ENCODE measurements at regions not wholly inside any gene's neighbourhood (a gene's known extent, or its start where the extent isn't known, plus 50 kb on each side); places are given as distances from the start of the nearest gene placed in this dataset.

- no peak overlapping the region for H3K27ac ChIP-seq (ENCODE audit: low read depth, low read length)
- H3K79me2 ChIP-seq (ENCODE audit: control insufficient read depth, low read length) = no peaks in the 10 kb centered on the region
- no peak overlapping the region for H3K4me2 ChIP-seq (ENCODE audit: low read length)
- H3K9me3 ChIP-seq (ENCODE audit: control insufficient read depth, insufficient read depth, low read length) = no peaks in the 10 kb centered on the region
- no peak overlapping the region for H3K4me3 ChIP-seq (ENCODE audit: low read length)
- no peaks in the 10 kb centered on the region for H3K36me3 ChIP-seq (ENCODE audit: control insufficient read depth, low read length)
- no peaks in the 10 kb centered on the region for H4K20me1 ChIP-seq (ENCODE audit: control insufficient read depth, insufficient read depth, low read depth, low read length)
- H3F3A ChIP-seq (ENCODE audit: control insufficient read depth, insufficient read depth) = no peaks in the 10 kb centered on the region
- H3K9me2 ChIP-seq (replicated peaks; ENCODE audit: control insufficient read depth, low read length) = no peaks in the 10 kb centered on the region
- H3K27me3 ChIP-seq (ENCODE audit: control insufficient read depth, low read length) = no peaks in the 10 kb centered on the region
- TF ChIP-seq CTCF (IDR thresholded peaks at IDR 0.05; ENCODE audit: low read depth, low read length, poor library complexity, severe bottlenecking) (no peak), EZH2phosphoT487 (IDR thresholded peaks at IDR 0.05; ENCODE audit: borderline replicate concordance, low read length) (no peak)
- no peaks in the 10 kb centered on the region for H3K4me1 ChIP-seq (ENCODE audit: control insufficient read depth, low read length)
Observed at GRCh38 chr9:82117026-82117811, 128.6 kb downstream of the SPATA31D1 start.

- no peaks in the 10 kb centered on the region for H3K4me1 ChIP-seq (ENCODE audit: control insufficient read depth, low read length)
- TF ChIP-seq EZH2phosphoT487 (IDR thresholded peaks at IDR 0.05; ENCODE audit: borderline replicate concordance, low read length) (no peak), CTCF (IDR thresholded peaks at IDR 0.05; ENCODE audit: low read depth, low read length, poor library complexity, severe bottlenecking) (no peak)
- H4K20me1 ChIP-seq (ENCODE audit: control insufficient read depth, insufficient read depth, low read depth, low read length) = no peaks in the 10 kb centered on the region
- no peaks in the 10 kb centered on the region for H3K79me2 ChIP-seq (ENCODE audit: control insufficient read depth, low read length)
- no peaks in the 10 kb centered on the region for H3K9me3 ChIP-seq (ENCODE audit: control insufficient read depth, insufficient read depth, low read length)
- no peaks in the 10 kb centered on the region for H3K27me3 ChIP-seq (ENCODE audit: control insufficient read depth, low read length)
- H3K27ac ChIP-seq (ENCODE audit: low read depth, low read length) = no peak overlapping the region
- H3K36me3 ChIP-seq (ENCODE audit: control insufficient read depth, low read length) = 0 out of 2 replicates have a peak, but pooled peaks cover 2% of the 10 kb centered on the region
- no peaks in the 10 kb centered on the region for H3K9me2 ChIP-seq (replicated peaks; ENCODE audit: control insufficient read depth, low read length)
- H3K4me2 ChIP-seq (ENCODE audit: low read length) = no peak overlapping the region
- H3F3A ChIP-seq (ENCODE audit: control insufficient read depth, insufficient read depth) = no peaks in the 10 kb centered on the region
- H3K4me3 ChIP-seq (ENCODE audit: low read length) = no peak overlapping the region
Observed at GRCh38 chr9:82122731-82123130, 134.2 kb downstream of the SPATA31D1 start.

- TF ChIP-seq EZH2phosphoT487 (IDR thresholded peaks at IDR 0.05; ENCODE audit: borderline replicate concordance, low read length) (no peak), CTCF (IDR thresholded peaks at IDR 0.05; ENCODE audit: low read depth, low read length, poor library complexity, severe bottlenecking) (no peak)
- no peaks in the 10 kb centered on the region for H3K9me3 ChIP-seq (ENCODE audit: control insufficient read depth, insufficient read depth, low read length)
- H3K27ac ChIP-seq (ENCODE audit: low read depth, low read length) = no peak overlapping the region
- 0 out of 2 replicates have a peak, but pooled peaks cover 3% of the 10 kb centered on the region for H3K36me3 ChIP-seq (ENCODE audit: control insufficient read depth, low read length)
- no peaks in the 10 kb centered on the region for H3F3A ChIP-seq (ENCODE audit: control insufficient read depth, insufficient read depth)
- H4K20me1 ChIP-seq (ENCODE audit: control insufficient read depth, insufficient read depth, low read depth, low read length) = no peaks in the 10 kb centered on the region
- no peaks in the 10 kb centered on the region for H3K79me2 ChIP-seq (ENCODE audit: control insufficient read depth, low read length)
- no peaks in the 10 kb centered on the region for H3K4me1 ChIP-seq (ENCODE audit: control insufficient read depth, low read length)
- no peaks in the 10 kb centered on the region for H3K27me3 ChIP-seq (ENCODE audit: control insufficient read depth, low read length)
- no peak overlapping the region for H3K4me2 ChIP-seq (ENCODE audit: low read length)
- H3K9me2 ChIP-seq (replicated peaks; ENCODE audit: control insufficient read depth, low read length) = no peaks in the 10 kb centered on the region
- H3K4me3 ChIP-seq (ENCODE audit: low read length) = no peak overlapping the region
Observed at GRCh38 chr9:82124090-82124489, 135.5 kb downstream of the SPATA31D1 start.

All from DOHH2 (cell line).